SW480 (cell line): ENCODE measurements at regions not wholly inside any gene's neighbourhood (a gene's known extent, or its start where the extent isn't known, plus 50 kb on each side); places are given as distances from the start of the nearest gene placed in this dataset.

ENCODE experiments used
- DNase-seq: peaks from one replicate; pipeline ENCODE4 v3.0.0-alpha.2; 2016; ENCODE audit warnings: low spot score

DNA sequence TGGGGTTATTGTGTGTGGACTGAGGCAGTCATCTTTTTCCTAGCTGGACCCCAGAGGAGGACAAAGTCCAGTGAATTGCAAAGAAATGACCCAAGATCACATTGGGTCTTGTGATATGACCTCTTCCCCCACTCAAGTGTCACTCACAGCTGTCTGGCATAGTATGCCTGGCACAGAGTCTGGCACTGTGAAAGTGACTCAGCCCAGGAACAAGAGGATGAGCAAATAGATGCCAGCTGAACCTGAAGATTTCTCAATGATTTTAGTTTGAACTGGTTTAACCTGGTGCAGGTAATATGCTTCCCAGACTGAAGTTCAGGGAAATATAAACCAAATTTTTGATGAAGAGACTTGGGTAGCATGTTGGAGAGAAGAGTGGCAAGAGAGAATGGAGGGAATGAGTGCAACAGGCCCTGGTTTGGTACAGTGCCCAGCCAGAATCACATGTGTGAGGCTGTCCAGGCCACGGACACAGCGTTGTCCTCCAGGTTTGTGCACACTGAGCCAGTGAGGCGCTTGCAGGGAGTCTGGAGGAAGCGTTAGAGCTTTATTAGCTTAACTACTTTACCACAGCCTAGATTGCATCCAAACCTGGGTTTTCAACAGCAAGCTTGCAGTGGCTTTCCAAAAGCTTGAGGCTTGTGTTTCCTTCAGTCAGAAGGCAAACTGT, 332.9 kb downstream of the NUAK1 start:
- DNase-seq: no peak

GRCh38 chr12:105806400-105806770, 332.4 kb downstream of the NUAK1 start:
- no peak for DNase-seq

DNA sequence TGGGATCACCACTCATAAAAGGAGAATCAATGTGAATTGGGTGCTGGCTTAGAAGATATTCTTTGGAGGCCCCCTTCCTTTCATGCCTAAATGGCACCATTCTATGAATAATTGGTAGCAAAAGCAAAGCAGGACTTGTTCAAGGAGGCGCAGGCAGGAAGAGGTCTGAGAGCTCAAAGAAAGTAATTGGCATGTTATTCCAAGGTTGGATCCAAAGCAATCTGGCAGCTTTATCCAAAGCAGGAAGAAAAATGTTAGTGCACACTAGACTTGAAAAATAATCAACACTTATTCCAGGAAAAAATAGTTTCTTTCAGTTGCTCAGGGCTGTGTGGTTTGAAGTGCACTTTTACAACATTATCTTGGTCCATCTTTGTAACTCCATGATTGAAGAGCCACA, 326.4 kb downstream of the NUAK1 start:
- DNase-seq: no peak

DNA sequence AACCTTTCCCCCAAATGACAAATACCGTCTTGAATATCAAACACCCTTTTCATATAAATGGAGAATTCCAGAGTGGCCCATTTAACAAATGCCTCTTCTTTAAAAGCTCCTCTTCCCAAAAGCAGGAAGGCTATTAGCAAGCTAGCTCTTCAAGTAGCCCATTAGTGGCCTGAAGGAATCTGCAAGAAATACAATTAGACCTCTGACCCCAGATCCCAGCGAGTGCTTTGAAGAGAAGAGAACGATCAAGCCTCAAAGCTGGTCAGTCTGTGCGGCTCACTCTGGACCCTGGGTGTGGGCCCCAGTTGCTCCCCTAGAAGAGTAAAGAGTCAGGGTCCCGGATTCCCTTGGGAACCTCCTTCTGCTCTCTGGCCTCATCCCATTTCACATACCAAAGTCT, 325.6 kb downstream of the NUAK1 start:
- DNase-seq: no peak

DNA sequence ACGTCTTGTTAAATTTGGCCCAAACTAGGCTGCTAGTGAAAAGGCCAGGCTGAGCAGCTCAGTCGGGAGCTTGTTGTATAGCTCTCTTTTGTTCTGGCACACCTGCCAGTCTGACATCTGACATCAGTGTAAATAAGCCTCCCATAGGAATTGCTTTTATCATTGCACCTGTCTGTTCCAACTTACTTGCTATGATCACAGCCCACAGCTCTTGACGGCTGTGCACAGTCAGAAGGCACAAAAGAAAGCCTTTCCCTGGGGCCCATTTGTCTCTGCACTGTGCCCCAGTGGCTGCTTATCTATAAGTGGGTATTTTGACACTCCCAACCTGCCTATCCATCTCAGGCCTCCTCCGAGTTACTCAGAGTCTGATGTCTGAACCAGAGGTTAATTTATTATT, 324.5 kb downstream of the NUAK1 start:
- DNase-seq: peak; percentile 22

DNA sequence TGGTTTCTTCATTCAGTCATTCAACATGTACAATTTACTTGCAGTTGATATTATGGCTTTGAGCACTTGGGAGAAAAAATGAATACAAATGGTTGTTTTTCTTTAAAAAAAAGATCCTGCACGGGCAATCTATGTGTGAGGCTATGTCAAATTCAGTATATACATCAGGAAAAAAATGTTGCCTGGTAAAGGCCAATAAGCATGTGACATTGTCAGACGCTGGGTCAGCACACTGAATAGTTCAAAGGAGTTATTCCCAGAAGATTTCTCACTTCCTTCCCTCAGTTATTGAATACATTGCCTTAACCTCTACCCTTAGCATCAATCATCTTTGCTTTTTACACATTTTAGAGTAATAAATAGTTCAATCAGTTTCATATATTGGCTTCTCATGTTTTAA, 319.2 kb downstream of the NUAK1 start:
- DNase-seq: no peak

DNA sequence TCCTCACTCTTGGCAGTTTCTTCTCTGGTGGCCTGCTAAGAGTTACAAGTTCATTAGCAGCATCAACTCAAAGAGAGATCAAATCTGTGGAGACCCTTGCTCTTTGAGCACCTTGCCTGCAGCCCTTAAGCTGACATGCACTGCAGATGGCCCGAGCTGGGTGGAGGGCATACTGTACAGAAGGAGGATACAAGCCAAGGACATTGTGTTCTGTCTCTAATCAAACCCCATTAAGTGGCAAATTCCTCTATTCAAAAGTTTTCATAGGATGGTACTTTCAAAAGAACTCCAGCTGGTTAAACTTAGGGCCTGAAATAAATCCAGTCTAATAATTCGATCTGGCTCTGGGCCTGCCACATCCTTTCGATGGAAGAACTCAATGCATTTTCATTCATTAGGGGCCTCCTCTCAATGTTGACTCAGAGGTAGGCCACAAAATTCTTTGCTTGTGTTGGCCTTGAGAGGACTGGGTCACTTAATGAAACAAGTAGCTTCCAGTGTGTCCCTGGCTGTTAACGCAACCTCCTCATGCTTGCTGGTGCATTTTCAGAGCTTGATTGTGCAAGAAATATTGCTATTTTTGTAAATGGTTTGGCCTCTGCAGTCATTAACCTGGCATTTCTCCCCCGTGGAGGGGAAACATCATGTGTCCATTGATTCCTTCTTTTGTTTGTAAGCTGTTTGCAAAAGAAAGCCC, 318.2 kb downstream of the NUAK1 start:
- DNase-seq: no peak

DNA sequence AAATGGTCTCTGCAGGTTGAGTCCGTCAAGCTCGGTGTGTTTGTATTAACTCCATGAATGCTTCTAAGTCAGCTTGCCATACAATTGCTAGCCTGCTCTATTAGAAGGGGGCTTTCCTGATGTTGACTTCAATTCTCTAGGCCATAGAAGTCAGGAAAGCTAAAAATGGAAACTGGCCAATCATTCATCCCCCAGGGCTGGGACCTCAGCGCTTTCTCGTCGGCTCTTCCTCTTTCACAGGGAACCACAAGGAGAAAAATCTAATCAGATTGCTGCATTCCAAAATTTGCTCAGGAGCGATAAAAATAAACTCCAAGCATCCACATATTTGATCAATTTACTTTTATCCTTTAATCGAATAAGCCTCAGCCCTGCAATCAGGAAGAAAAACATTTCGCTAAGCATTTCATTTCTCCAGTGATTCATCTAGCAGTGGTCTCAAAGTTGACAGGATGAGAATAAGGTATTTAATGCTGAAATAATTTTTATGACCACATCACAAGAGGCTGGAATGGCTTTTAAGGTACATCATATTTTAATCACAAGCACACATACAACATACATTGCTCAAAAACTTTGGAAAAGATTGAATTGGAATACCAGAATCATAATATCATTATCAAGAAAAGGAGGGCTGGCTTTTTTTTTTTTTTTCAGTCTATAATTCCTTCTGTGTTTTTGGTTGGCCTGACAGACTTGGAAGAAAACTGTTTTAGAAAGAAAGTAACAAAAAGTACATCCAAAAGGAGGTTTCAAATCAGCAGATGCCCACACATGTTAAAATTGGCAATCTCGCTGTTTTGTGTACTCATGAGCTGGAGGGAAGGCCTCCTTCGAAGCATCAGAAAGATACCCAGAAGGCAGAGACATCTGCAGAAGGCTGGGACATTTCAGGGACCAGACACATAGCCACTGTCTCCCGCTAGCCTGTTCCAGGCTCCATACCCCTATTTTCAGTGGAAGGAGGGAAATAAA, 316.3 kb downstream of the NUAK1 start:
- no peak for DNase-seq

DNA sequence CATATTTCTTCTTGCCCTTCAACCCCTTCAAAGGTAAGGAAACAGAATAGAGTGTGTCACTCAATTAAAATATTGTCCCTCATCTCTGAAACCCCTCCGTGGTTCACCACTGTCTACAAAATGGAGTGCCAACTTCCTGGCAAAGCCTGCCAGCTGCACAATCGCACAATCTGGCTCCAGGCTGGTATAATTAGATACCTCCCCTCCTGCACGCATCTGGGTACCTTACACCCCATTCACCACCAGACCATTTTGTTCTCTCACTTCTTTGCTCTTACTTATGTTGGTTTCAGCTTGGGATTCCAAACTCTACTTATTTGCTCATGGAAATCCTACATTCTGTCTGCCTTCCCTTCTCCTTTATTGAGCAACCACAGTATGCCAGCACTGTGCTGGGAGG, 314.9 kb downstream of the NUAK1 start:
- DNase-seq: no peak

DNA sequence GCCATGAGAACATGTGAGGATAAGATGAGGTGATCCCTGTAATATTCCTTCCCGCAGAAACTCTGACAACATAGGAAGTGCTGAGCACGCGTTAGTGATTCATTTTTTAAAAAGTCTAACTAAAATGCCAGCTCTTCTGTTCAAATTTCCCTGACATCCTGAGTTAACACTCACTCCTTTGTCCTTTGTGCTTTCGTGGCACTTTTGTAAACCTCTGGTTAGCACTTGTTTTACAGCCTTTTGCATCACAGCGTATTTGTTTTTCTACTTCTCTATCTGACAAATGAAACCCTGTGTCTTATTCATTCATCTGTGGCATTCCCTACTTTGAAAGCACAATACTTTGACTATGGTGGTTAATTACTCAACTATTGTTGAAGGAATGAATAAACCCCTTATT, 313.6 kb downstream of the NUAK1 start:
- DNase-seq: no peak

DNA sequence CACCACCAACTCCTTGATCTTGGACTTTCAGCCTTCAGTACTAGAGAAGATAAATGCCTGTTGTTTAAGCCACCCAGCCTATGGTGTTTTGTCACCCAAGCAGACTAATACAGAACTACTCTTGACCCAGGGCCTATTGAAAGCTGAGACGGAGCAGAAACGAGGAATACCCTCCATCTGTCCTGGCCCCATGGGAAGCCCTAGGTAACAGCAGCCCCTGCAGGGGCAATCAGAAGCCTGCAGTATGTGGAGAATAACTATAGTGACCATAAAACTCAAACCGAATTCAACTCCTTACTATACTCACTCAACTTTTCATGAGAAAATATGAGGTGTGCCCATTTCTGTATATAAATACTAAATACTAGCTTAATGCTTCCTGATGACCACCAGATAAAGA, 307.4 kb downstream of the NUAK1 start:
- no peak for DNase-seq

- no peak for DNase-seq
Observed at GRCh38 chr12:105832021-105832420, 306.7 kb downstream of the NUAK1 start.

GRCh38 chr12:105832806-105833205, 305.9 kb downstream of the NUAK1 start:
- no peak for DNase-seq

DNA sequence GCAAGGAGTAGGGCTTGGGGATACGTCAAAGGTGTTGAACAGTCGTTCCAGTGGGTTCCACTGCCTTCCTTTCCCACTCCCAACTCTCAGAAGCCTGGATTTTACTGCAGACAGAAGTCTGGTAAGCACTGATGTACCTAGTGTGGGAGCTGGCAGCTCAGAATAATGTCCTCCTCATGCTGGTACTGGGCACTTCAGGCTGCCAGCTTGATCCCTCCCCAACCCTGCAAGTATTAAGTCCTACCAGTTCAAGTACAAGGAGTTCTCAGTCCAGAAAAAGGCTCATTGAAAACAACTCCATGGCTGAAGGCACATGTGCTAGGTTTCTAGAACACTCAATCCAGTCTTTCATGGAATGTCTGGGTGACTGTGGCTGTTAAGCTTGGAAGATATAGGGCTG, 304.3 kb downstream of the NUAK1 start:
- DNase-seq: no peak

- no peak for DNase-seq
Observed at GRCh38 chr12:105835580-105836241, 303.0 kb downstream of the NUAK1 start.

DNA sequence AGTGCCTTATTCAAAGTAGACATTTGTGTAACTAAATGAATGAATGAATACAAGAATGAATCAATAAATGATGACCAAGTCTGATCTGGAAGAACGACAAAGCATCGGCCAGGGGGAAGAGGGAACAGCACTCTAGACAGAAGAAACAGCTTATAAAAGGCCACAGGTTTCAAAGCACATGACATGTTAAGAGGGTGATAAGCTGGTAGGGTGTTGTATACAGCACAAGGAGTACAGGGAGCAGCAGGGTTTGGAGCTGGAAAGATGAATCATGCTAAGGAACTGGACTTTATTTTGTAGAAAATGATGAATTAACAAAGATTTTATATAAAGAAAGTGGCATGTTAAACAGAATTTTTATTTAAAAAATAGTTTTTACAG, 302.5 kb downstream of the NUAK1 start:
- no peak for DNase-seq

DNA sequence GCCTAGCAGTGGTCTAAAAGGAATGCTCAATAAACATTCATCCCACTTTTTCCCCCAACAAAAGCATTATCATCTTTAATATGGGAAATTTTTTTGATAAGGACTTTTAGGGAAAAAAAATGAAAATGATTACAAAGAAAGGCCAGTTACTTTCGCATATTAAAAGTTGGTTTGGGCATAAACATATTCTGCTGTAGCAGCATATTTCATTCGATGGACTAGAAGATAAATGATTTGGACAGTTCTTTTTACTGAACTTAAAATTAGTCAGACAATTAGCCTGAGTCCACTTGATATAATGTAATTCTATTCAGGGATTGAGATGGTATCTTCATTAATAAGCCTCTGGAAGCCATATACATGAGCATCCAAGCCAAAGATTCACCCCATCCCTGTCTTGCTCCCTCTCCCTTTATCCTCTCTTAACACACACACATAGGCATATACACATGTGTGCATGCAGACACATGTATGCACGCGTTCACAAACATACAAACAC, 299.1 kb downstream of the NUAK1 start:
- DNase-seq: no peak

DNA sequence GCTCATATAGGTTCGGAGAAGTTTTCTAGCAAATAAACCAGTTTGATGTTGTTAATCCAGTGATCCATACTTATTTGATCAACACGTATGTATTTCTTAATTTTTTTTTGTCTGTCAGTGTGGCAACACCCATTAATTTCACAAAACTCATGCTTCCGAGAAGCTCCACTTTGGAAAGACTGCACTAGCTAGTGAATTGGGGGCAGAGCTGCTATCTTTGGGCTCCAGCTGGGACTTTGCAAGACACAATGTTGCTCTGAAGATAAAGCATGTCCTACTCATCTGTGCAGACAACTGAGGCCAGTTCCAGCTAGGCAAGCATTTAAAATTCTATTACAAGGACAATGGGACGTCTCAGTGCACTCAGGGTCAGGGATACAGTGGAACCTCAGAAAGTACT, 298.4 kb downstream of the NUAK1 start:
- DNase-seq: no peak

DNA sequence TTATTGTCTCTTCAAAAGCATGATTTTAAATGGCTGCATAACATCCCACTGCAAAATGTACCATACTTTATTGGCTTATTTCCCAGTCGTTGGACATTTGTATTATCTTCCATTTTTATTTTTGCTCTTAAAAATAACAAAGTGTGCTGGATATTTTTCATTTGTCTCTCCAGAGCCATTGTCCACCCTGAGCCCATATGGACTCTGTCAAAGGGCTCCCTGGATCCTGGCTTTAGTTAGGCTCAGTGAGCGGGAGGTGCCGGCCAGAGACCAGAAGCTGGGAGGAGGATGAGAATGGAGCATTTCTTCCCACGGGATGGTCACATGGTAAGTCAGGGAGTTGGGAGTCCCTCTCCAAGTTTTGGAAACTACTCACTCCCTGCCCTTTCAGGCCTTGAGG, 296.9 kb downstream of the NUAK1 start:
- no peak for DNase-seq

DNA sequence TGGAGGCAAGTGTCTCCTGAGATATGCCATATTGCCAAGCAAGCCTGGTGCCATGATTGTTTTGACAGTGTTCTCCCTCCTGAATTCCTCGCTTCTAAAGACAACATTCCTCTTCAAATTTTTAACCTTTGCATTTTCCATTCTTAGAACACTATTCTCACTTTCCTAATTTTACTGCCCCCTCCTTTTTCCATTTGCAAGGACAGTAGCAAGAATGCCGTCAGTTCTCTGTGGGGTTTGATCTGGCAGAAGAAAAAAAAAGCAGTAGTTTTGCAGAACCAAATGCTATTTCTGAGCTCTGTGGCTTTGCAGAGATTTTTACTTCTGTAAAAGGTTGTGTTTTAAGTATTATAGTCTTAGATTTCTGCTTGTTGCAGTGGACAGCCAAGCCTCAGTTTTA, 295.2 kb downstream of the NUAK1 start:
- DNase-seq: no peak

DNA sequence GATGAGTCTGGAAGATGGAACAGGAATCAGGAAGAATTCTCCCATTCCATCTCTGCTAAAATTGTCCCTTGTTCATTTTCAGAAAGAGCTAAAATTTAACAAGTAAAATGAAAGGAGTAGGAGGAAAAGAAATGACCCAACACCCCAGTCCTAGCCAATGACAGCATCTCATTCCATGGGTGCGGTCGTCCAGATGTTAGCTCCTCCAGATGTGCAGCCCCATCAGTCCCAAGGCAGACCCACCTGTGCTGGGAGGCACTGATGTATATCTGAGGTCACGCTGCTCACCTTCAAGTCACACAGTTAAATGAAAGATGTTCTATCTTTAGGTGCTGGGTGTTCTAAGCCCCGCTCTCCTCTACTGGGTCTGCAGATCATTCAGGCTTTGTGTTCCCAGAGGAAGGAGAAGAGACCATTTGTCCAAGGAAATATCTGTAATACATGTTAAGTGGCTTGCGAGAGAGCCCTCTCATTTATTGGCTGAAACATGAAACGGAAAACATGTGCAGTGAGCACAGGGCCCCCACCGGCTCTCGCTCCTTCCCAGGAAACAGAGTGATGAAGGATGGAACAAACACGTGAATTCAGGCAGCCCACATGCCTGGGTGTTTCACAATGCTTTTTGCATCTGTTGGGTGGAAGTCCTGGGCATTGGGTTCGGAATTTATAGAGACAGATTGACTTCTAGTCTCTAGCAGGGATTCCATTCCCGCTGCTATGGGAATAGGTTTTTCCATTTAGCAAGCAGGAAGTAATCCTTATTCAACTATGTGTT, 294.6 kb downstream of the NUAK1 start:
- no peak for DNase-seq
